SU-DHL-6 (cell line): ENCODE measurements at regions not wholly inside any gene's neighbourhood (a gene's known extent, or its start where the extent isn't known, plus 50 kb on each side); places are given as distances from the start of the nearest gene placed in this dataset.

Experiments used
- H2AFZ ChIP-seq: fragments of 200-600 bp; sonication (generic); 2 replicates; pipeline ENCODE4 v1.6.1; 2014; ENCODE audit warnings: low read depth, mild to moderate bottlenecking, moderate library complexity, mixed read lengths, antibody characterized with exemption, low read length; ENCODE audit not compliant: severe bottlenecking
- H3F3A ChIP-seq: fragments of 200-600 bp; shearing (Covaris generic); 2 replicates; pipeline ENCODE4 v1.6.0; 2016; ENCODE audit warnings: antibody characterized with exemption, mild to moderate bottlenecking; ENCODE audit not compliant: insufficient read depth
- H3K27ac ChIP-seq: fragments of 200-600 bp; sonication (generic); 2 replicates; pipeline ENCODE4 v1.5.1; 2016; ENCODE audit warnings: low read depth, mild to moderate bottlenecking, low read length, moderate library complexity, mixed read lengths
- H3K27me3 ChIP-seq: fragments of 200-600 bp; sonication (generic), shearing (Covaris generic); 2 replicates; pipeline ENCODE4 v1.6.0; 2014; ENCODE audit warnings: mild to moderate bottlenecking, low read length
- H3K36me3 ChIP-seq: fragments of 200-600 bp; sonication (generic); 2 replicates; pipeline ENCODE4 v1.6.1; 2014; ENCODE audit warnings: mild to moderate bottlenecking, low read length, mixed read lengths
- H3K4me2 ChIP-seq: fragments of 300-600, 200-600 bp; shearing (Covaris generic), sonication (generic); 2 replicates; pipeline ENCODE4 v1.6.0; 2014; ENCODE audit warnings: low read length, low read depth, mild to moderate bottlenecking; ENCODE audit not compliant: poor library complexity, severe bottlenecking
- H3K4me3 ChIP-seq: fragments of 200-600 bp; sonication (generic); 2 replicates; pipeline ENCODE4 v1.5.1; 2014; ENCODE audit warnings: antibody characterized with exemption, low read length, mild to moderate bottlenecking, mixed read lengths; ENCODE audit not compliant: insufficient read depth, poor library complexity, severe bottlenecking
- H3K79me2 ChIP-seq: fragments of 200-600 bp; sonication (generic); 2 replicates; pipeline ENCODE4 v1.6.1; 2014; ENCODE audit warnings: mild to moderate bottlenecking, low read length, moderate library complexity; ENCODE audit not compliant: insufficient read depth
- H3K9ac ChIP-seq: fragments of 200-600 bp; sonication (generic); 2 replicates; pipeline ENCODE4 v1.7.0; 2014; ENCODE audit warnings: mild to moderate bottlenecking, low read length
- H3K9me2 ChIP-seq: fragments of 200-600 bp; sonication (generic); replicated peaks from 2 replicates; pipeline ENCODE4 v1.6.1; 2014; ENCODE audit warnings: low read length; ENCODE audit not compliant: insufficient read depth
- H3K9me3 ChIP-seq: fragments of 200-600 bp; sonication (generic); 2 replicates; pipeline ENCODE4 v1.6.1; 2014; ENCODE audit warnings: low read length, mixed read lengths; ENCODE audit not compliant: insufficient read depth
- H4K20me1 ChIP-seq: fragments of 200-600 bp; sonication (generic); 2 replicates; pipeline ENCODE4 v1.6.1; 2014; ENCODE audit warnings: low read depth, mild to moderate bottlenecking, antibody characterized with exemption, low read length, moderate library complexity, mixed read lengths
- EZH2phosphoT487 ChIP-seq: fragments of 200-600 bp; sonication (generic), shearing (Covaris generic); conservative IDR thresholded peaks from 2 replicates; pipeline ENCODE4 v1.6.1; 2018; ENCODE audit warnings: mild to moderate bottlenecking, antibody characterized with exemption, low read length, moderate library complexity, mixed read lengths
- TF ChIP-seq, protein P1 (sequence below): fragments of 200-600 bp; sonication (generic); IDR thresholded peaks from one replicate; pipeline ENCODE4 v1.5.1; 2017; ENCODE audit warnings: antibody characterized with exemption, mild to moderate bottlenecking, low read length, moderate library complexity; ENCODE audit not compliant: insufficient read depth, poor library complexity, severe bottlenecking

DNA sequence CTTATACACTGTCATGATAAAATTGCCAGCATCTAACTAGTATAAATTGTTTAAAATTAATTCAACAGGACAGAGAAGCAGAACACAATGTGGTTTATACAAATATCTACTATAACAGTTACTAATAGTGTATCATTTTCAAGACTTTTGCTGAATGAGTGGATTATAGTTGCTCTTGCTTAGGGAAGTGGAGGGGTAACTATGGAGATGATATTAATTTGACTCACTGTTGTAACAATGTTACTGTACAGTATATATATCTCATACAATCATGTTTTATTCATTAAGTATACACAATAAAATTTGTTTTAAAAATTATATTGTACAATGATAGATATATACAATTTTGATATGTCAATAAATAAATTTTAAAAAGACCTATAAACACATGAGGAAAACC is 119.1 kb downstream of the ZPLD1 start:
- Histone ChIP-seq H3K27me3 (no peaks in the 10 kb centered on the region), H3K36me3 (no peaks in the 10 kb centered on the region), H3F3A (no peaks in the 10 kb centered on the region), H3K27ac (no peak overlapping the region), H3K4me3 (no peak overlapping the region), H3K4me2 (no peak overlapping the region), H3K9ac (no peak overlapping the region), H4K20me1 (no peaks in the 10 kb centered on the region), H3K9me3 (no peaks in the 10 kb centered on the region), H3K9me2 (no peaks in the 10 kb centered on the region), H2AFZ (no peak overlapping the region), H3K79me2 (no peaks in the 10 kb centered on the region)
- TF ChIP-seq EZH2phosphoT487: no peak
- TF ChIP-seq, protein P1, sequence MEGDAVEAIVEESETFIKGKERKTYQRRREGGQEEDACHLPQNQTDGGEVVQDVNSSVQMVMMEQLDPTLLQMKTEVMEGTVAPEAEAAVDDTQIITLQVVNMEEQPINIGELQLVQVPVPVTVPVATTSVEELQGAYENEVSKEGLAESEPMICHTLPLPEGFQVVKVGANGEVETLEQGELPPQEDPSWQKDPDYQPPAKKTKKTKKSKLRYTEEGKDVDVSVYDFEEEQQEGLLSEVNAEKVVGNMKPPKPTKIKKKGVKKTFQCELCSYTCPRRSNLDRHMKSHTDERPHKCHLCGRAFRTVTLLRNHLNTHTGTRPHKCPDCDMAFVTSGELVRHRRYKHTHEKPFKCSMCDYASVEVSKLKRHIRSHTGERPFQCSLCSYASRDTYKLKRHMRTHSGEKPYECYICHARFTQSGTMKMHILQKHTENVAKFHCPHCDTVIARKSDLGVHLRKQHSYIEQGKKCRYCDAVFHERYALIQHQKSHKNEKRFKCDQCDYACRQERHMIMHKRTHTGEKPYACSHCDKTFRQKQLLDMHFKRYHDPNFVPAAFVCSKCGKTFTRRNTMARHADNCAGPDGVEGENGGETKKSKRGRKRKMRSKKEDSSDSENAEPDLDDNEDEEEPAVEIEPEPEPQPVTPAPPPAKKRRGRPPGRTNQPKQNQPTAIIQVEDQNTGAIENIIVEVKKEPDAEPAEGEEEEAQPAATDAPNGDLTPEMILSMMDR: no peak

DNA sequence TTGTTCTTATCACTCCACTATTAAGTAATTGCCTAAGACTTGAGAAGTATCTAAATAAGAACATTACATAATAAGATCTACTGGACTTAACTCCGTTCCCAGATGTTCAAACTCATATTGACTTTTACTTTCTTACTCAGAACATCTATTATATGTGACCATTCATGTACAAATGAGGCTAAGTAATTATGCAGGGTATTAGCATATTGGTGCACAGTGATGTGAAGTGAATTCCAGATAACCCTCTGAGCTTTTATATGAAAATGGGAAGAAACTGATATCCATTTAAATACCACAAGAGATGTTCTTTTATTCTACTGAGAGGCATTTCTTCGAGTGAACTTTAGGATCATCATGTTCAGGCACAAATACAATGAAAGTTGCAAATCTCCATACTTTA is 135.7 kb downstream of the ZPLD1 start:
- Histone ChIP-seq H3K4me3 (no peak overlapping the region), H3K27me3 (no peaks in the 10 kb centered on the region), H4K20me1 (no peaks in the 10 kb centered on the region), H3K79me2 (no peaks in the 10 kb centered on the region), H2AFZ (no peak overlapping the region), H3K27ac (no peak overlapping the region), H3K4me2 (no peak overlapping the region), H3K36me3 (no peaks in the 10 kb centered on the region), H3K9me2 (no peaks in the 10 kb centered on the region), H3K9ac (no peak overlapping the region), H3K9me3 (no peaks in the 10 kb centered on the region), H3F3A (no peaks in the 10 kb centered on the region)
- TF ChIP-seq, protein P1: no peak
- no peak for TF ChIP-seq EZH2phosphoT487

DNA sequence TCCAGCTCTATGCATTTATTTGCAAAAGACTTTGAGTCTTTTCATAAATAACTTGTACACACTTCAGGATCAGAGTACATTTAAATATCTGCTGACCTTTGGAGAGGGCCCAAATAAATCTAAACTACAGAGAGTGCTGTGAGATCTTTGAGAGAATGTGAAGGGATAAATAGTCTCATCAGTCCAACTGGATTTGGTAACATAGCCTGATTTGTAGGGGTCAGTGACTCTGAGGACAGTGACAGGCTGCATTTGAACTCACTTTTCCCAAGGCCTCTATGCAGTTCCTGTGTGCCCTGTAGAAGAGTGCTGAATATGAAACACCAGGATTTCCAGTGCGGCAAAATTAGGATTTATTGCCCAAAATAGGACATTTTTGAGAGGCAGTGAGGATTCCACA is 136.2 kb downstream of the ZPLD1 start:
- H3F3A ChIP-seq: no peaks in the 10 kb centered on the region
- H3K9me3 ChIP-seq: no peaks in the 10 kb centered on the region
- H3K36me3 ChIP-seq: no peaks in the 10 kb centered on the region
- H3K4me2 ChIP-seq: no peak overlapping the region
- H4K20me1 ChIP-seq: no peaks in the 10 kb centered on the region
- no peaks in the 10 kb centered on the region for H3K27me3 ChIP-seq
- no peaks in the 10 kb centered on the region for H3K79me2 ChIP-seq
- H3K9me2 ChIP-seq: no peaks in the 10 kb centered on the region
- H3K4me3 ChIP-seq: no peak overlapping the region
- TF ChIP-seq EZH2phosphoT487: no peak
- TF ChIP-seq, protein P1: no peak
- H3K9ac ChIP-seq: no peak overlapping the region
- no peak overlapping the region for H2AFZ ChIP-seq
- H3K27ac ChIP-seq: no peak overlapping the region
